Upper lobe of left lung (tissue), 4 donors: ENCODE measurements at regions not wholly inside any gene's neighbourhood (a gene's known extent, or its start where the extent isn't known, plus 50 kb on each side); places are given as distances from the start of the nearest gene placed in this dataset.

Experiments used
- EP300 ChIP-seq, 4 donors: sonication (generic); formaldehyde crosslinking; IDR thresholded peaks; one replicate each; pipeline ENCODE4 v1.5.1; 2017; ENCODE audit warnings: antibody characterized with exemption in 4 of 4, control low read depth in 2 of 4
- POLR2A ChIP-seq, 4 donors: fragments of 450-650 bp; IDR thresholded peaks; one replicate each; pipeline ENCODE4 v1.5.1; 2016 to 2017; ENCODE audit warnings: antibody characterized with exemption in 4 of 4, mild to moderate bottlenecking in 2 of 4
- POLR2AphosphoS5 ChIP-seq, 2 donors: sonication (generic); formaldehyde crosslinking; IDR thresholded peaks; one replicate each; pipeline ENCODE4 v1.5.1; 2017; ENCODE audit warnings: antibody characterized with exemption in 2 of 2
- TF ChIP-seq, protein P1 (sequence below), 6 experiments: fragments of 450-650 bp in 4 of 6; fragments of 200-600 bp in 2 of 6; sonication (generic) in 2 of 6; IDR thresholded peaks; one replicate each; pipeline ENCODE4 v1.5.1; 2016 to 2019; ENCODE audit warnings: antibody characterized with exemption in 6 of 6

DNA sequence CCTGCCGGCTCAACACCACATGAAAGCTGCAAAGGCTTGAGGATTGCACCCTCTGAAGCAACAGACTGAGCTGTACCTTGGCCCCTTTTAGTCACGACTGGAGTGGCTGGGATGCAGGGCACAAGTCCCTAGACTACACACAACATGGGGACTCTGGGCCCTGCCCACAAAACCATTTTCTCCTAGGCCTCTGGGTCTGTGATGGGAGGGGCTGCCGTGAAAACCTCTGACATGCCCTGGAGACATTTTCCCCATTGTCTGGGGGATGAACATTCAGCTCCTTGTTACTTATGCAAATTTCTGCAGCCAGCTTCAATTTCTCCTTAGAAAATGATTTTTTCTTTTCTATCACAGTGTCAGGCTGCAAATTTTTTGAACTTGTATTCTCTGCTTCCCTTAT lies 123.5 kb upstream of the SMARCAD1 start:
- TF ChIP-seq, protein P1, sequence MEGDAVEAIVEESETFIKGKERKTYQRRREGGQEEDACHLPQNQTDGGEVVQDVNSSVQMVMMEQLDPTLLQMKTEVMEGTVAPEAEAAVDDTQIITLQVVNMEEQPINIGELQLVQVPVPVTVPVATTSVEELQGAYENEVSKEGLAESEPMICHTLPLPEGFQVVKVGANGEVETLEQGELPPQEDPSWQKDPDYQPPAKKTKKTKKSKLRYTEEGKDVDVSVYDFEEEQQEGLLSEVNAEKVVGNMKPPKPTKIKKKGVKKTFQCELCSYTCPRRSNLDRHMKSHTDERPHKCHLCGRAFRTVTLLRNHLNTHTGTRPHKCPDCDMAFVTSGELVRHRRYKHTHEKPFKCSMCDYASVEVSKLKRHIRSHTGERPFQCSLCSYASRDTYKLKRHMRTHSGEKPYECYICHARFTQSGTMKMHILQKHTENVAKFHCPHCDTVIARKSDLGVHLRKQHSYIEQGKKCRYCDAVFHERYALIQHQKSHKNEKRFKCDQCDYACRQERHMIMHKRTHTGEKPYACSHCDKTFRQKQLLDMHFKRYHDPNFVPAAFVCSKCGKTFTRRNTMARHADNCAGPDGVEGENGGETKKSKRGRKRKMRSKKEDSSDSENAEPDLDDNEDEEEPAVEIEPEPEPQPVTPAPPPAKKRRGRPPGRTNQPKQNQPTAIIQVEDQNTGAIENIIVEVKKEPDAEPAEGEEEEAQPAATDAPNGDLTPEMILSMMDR (IDR thresholded peaks at IDR 0.05), result no peak
- TF ChIP-seq POLR2A (IDR thresholded peaks at IDR 0.05) (no peak), POLR2AphosphoS5 (IDR thresholded peaks at IDR 0.05) (no peak), EP300 (IDR thresholded peaks at IDR 0.05) (no peak)
